GM23338 (cell line): ENCODE measurements at regions not wholly inside any gene's neighbourhood (a gene's known extent, or its start where the extent isn't known, plus 50 kb on each side); places are given as distances from the start of the nearest gene placed in this dataset.

Experiments
- ATAC-seq: fragments of 200-7000 bp; cut with Tn5 transposase; 3 replicates; pipeline ENCODE4 v1.9.1; 2020
- DNase-seq: peaks from one replicate; pipeline ENCODE4 v3.0.0-alpha.2; 2015; ENCODE audit warnings: low spot score
- H2AFZ ChIP-seq: fragments of 200-600 bp; sonication (generic); 2 replicates; pipeline ENCODE4 v1.8.0; 2016; ENCODE audit warnings: antibody characterized with exemption, mild to moderate bottlenecking, moderate library complexity
- H3F3A ChIP-seq: fragments of 200-600 bp; sonication (generic); replicated peaks from 2 replicates; pipeline ENCODE4 v1.8.0; 2017; ENCODE audit warnings: antibody characterized with exemption, mixed run types, low read depth
- H3K27ac ChIP-seq: fragments of 200-600 bp; sonication (generic); 2 replicates; pipeline ENCODE4 v1.6.1; 2016; ENCODE audit warnings: low read depth
- H3K27me3 ChIP-seq: fragments of 200-600 bp; sonication (generic); 2 replicates; pipeline ENCODE4 v1.8.0; 2016; ENCODE audit warnings: mild to moderate bottlenecking, mixed run types, moderate library complexity; ENCODE audit not compliant: insufficient read depth
- H3K36me3 ChIP-seq: fragments of 200-600 bp; sonication (generic); 2 replicates; pipeline ENCODE4 v1.8.0; 2016; ENCODE audit warnings: mild to moderate bottlenecking; ENCODE audit not compliant: insufficient read depth
- H3K4me1 ChIP-seq: fragments of 200-600 bp; sonication (generic); 2 replicates; pipeline ENCODE4 v1.8.0; 2016; ENCODE audit warnings: mild to moderate bottlenecking, moderate library complexity; ENCODE audit not compliant: insufficient read depth
- H3K4me2 ChIP-seq: fragments of 200-600 bp; sonication (generic); 2 replicates; pipeline ENCODE4 v1.7.1; 2017; ENCODE audit warnings: mixed run types
- H3K4me3 ChIP-seq: fragments of 200-600 bp; sonication (generic); 2 replicates; pipeline ENCODE4 v1.6.1; 2016; ENCODE audit warnings: mixed run types
- H3K79me2 ChIP-seq: fragments of 200-600 bp; sonication (generic); replicated peaks from 2 replicates; pipeline ENCODE4 v1.8.0; 2017; ENCODE audit warnings: mild to moderate bottlenecking; ENCODE audit not compliant: insufficient read depth
- H3K9me2 ChIP-seq: fragments of 200-600 bp; sonication (generic); 2 replicates; pipeline ENCODE4 v1.8.0; 2017; ENCODE audit not compliant: insufficient read depth
- H4K20me1 ChIP-seq: fragments of 200-600 bp; sonication (generic); replicated peaks from 2 replicates; pipeline ENCODE4 v1.8.0; 2017; ENCODE audit warnings: mild to moderate bottlenecking; ENCODE audit not compliant: insufficient read depth
- H3K27ac Mint-ChIP-seq: 2 replicates; pipeline ENCODE4 v1.8.0; 2020; ENCODE audit warnings: inconsistent platforms, mild to moderate bottlenecking, moderate library complexity, mixed read lengths
- H3K27me3 Mint-ChIP-seq: 3 replicates; pipeline ENCODE4 v1.8.0; 2022; ENCODE audit warnings: low read depth, mild to moderate bottlenecking, moderate library complexity, mixed read lengths, inconsistent platforms; ENCODE audit not compliant: insufficient read depth, poor library complexity
- H3K36me3 Mint-ChIP-seq: 3 replicates; pipeline ENCODE4 v1.8.0; 2021; ENCODE audit warnings: low read depth, mild to moderate bottlenecking, inconsistent platforms, moderate library complexity, mixed read lengths
- H3K4me1 Mint-ChIP-seq: 3 replicates; pipeline ENCODE4 v1.8.0; 2020; ENCODE audit warnings: mild to moderate bottlenecking, inconsistent platforms, mixed read lengths
- H3K4me3 Mint-ChIP-seq: 3 replicates; pipeline ENCODE4 v1.8.0; 2021; ENCODE audit warnings: moderate library complexity, mild to moderate bottlenecking, inconsistent platforms, mixed read lengths
- H3K9me3 Mint-ChIP-seq: 3 replicates; pipeline ENCODE4 v1.8.0; 2020; ENCODE audit warnings: moderate library complexity, mild to moderate bottlenecking, inconsistent platforms, mixed read lengths
- CREB1 ChIP-seq: fragments of 250-450 bp; sonication (Bioruptor Pico); IDR thresholded peaks from 2 replicates; pipeline ENCODE4 v1.5.0; 2020; ENCODE audit warnings: low read depth, mild to moderate bottlenecking, moderate library complexity
- CTCF ChIP-seq, 2 experiments: fragments of 200-600 bp in 1 of 2; sonication (generic) in 1 of 2; conservative IDR thresholded peaks; 2 replicates each; pipeline versions ENCODE4 v1.5.1 to v1.6.1; 2016 to 2017; ENCODE audit warnings: antibody characterized with exemption in 2 of 2, low read depth in 2 of 2, mild to moderate bottlenecking in 2 of 2, moderate library complexity in 1 of 2
- EZH2 ChIP-seq: fragments of 200-600 bp; sonication (generic); IDR thresholded peaks from one replicate; pipeline ENCODE4 v1.8.0; 2017; ENCODE audit warnings: antibody characterized with exemption, mild to moderate bottlenecking, low read depth; ENCODE audit not compliant: unreplicated experiment
- EZH2phosphoT487 ChIP-seq: fragments of 200-600 bp; sonication (generic); IDR thresholded peaks from one replicate; pipeline ENCODE4 v1.8.1; 2018; ENCODE audit warnings: antibody characterized with exemption; ENCODE audit not compliant: unreplicated experiment
- JUNB ChIP-seq: IDR thresholded peaks from one replicate; pipeline ENCODE4 v1.6.1; 2016; ENCODE audit warnings: antibody characterized with exemption; ENCODE audit not compliant: unreplicated experiment
- NANOG ChIP-seq: IDR thresholded peaks from 2 replicates; pipeline ENCODE4 v1.6.1; 2016; ENCODE audit warnings: antibody characterized with exemption, borderline replicate concordance
- POLR2AphosphoS5 ChIP-seq: IDR thresholded peaks from 2 replicates; pipeline ENCODE4 v1.6.1; 2016; ENCODE audit warnings: antibody characterized with exemption, low read depth
- STAT1 ChIP-seq: IDR thresholded peaks from one replicate; pipeline ENCODE4 v1.6.1; 2016; ENCODE audit warnings: antibody characterized with exemption; ENCODE audit not compliant: unreplicated experiment
- ZNF114 ChIP-seq: fragments of 250-450 bp; sonication (Bioruptor Pico); IDR thresholded peaks from 2 replicates; pipeline ENCODE4 v1.5.0; 2020; ENCODE audit warnings: mild to moderate bottlenecking, moderate library complexity
- TF ChIP-seq, protein P1 (sequence below): fragments of 250-450 bp; sonication (Bioruptor Pico); IDR thresholded peaks from 2 replicates; pipeline ENCODE4 v1.5.0; 2020; ENCODE audit warnings: mild to moderate bottlenecking, moderate library complexity

- no peaks in the 10 kb centered on the region; the same call in 2 of the 3 replicates for H3K4me1 Mint-ChIP-seq
- H3K27me3 Mint-ChIP-seq = peaks cover 4% of the 10 kb centered on the region
- no peaks in the 10 kb centered on the region for H3K4me1 ChIP-seq
- peaks cover 99% of the 10 kb centered on the region for H3K9me3 Mint-ChIP-seq
- H3K36me3 Mint-ChIP-seq = peaks cover 66% of the 10 kb centered on the region
- no peaks in the 10 kb centered on the region for H4K20me1 ChIP-seq
- H3K9me2 ChIP-seq = no peaks in the 10 kb centered on the region
- no peak for TF ChIP-seq CREB1 (CRISPR knock-in tag)
- no peak for TF ChIP-seq POLR2AphosphoS5
- TF ChIP-seq EZH2phosphoT487 = no peak
- TF ChIP-seq NANOG = no peak
- TF ChIP-seq EZH2 = no peak
- no peak for TF ChIP-seq JUNB
- no peak for TF ChIP-seq ZNF114 (CRISPR knock-in tag)
- TF ChIP-seq CTCF (conservative IDR thresholded peaks at IDR 0.05; ENCODE audit: low read depth in 2 of 2) = no peak
- TF ChIP-seq, protein P1, sequence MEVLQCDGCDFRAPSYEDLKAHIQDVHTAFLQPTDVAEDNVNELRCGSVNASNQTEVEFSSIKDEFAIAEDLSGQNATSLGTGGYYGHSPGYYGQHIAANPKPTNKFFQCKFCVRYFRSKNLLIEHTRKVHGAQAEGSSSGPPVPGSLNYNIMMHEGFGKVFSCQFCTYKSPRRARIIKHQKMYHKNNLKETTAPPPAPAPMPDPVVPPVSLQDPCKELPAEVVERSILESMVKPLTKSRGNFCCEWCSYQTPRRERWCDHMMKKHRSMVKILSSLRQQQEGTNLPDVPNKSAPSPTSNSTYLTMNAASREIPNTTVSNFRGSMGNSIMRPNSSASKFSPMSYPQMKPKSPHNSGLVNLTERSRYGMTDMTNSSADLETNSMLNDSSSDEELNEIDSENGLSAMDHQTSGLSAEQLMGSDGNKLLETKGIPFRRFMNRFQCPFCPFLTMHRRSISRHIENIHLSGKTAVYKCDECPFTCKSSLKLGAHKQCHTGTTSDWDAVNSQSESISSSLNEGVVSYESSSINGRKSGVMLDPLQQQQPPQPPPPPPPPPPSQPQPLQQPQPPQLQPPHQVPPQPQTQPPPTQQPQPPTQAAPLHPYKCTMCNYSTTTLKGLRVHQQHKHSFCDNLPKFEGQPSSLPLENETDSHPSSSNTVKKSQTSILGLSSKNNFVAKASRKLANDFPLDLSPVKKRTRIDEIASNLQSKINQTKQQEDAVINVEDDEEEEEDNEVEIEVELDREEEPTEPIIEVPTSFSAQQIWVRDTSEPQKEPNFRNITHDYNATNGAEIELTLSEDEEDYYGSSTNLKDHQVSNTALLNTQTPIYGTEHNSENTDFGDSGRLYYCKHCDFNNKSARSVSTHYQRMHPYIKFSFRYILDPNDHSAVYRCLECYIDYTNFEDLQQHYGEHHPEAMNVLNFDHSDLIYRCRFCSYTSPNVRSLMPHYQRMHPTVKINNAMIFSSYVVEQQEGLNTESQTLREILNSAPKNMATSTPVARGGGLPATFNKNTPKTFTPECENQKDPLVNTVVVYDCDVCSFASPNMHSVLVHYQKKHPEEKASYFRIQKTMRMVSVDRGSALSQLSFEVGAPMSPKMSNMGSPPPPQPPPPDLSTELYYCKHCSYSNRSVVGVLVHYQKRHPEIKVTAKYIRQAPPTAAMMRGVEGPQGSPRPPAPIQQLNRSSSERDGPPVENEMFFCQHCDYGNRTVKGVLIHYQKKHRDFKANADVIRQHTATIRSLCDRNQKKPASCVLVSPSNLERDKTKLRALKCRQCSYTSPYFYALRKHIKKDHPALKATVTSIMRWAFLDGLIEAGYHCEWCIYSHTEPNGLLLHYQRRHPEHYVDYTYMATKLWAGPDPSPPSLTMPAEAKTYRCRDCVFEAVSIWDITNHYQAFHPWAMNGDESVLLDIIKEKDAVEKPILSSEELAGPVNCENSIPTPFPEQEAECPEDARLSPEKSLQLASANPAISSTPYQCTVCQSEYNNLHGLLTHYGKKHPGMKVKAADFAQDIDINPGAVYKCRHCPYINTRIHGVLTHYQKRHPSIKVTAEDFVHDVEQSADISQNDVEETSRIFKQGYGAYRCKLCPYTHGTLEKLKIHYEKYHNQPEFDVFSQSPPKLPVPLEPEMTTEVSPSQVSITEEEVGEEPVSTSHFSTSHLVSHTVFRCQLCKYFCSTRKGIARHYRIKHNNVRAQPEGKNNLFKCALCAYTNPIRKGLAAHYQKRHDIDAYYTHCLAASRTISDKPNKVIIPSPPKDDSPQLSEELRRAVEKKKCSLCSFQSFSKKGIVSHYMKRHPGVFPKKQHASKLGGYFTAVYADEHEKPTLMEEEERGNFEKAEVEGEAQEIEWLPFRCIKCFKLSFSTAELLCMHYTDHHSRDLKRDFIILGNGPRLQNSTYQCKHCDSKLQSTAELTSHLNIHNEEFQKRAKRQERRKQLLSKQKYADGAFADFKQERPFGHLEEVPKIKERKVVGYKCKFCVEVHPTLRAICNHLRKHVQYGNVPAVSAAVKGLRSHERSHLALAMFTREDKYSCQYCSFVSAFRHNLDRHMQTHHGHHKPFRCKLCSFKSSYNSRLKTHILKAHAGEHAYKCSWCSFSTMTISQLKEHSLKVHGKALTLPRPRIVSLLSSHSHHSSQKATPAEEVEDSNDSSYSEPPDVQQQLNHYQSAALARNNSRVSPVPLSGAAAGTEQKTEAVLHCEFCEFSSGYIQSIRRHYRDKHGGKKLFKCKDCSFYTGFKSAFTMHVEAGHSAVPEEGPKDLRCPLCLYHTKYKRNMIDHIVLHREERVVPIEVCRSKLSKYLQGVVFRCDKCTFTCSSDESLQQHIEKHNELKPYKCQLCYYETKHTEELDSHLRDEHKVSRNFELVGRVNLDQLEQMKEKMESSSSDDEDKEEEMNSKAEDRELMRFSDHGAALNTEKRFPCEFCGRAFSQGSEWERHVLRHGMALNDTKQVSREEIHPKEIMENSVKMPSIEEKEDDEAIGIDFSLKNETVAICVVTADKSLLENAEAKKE (CRISPR knock-in tag) = no peak
- no peak for TF ChIP-seq STAT1
- no peak overlapping the region for H3K27ac ChIP-seq
- DNase-seq = no peak
- H2AFZ ChIP-seq = no peak overlapping the region
- H3K36me3 ChIP-seq = no peaks in the 10 kb centered on the region; the same call in 1 of the 2 replicates
- H3K4me2 ChIP-seq = no peak overlapping the region
- H3K79me2 ChIP-seq = no peaks in the 10 kb centered on the region
- no peaks in the 10 kb centered on the region for H3F3A ChIP-seq
- no peak overlapping the region for H3K27ac Mint-ChIP-seq
- H3K27me3 ChIP-seq = no peaks in the 10 kb centered on the region
- H3K4me3 ChIP-seq = no peak overlapping the region
- no peak overlapping the region for H3K4me3 Mint-ChIP-seq
- ATAC-seq = no peak
These were observed 2284.7 kb downstream of the TP53TG3F start for GRCh38 chr16:35744084-35744483.
